AG20443 (cell line): ENCODE measurements at regions not wholly inside any gene's neighbourhood (a gene's known extent, or its start where the extent isn't known, plus 50 kb on each side); places are given as distances from the start of the nearest gene placed in this dataset.
A peak's percentile ranks its signal among the peaks of the same experiment; 100 is the strongest.
"Not testable (repeated sequence)": the region's sequence is repeated elsewhere in the genome, so short reads cannot be mapped to it uniquely, and the experiment has no call there.

Source experiments
- DNase-seq: peaks from one replicate; pipeline ENCODE4 v3.0.0; 2012; ENCODE audit warnings: low spot score, mixed read lengths

DNA sequence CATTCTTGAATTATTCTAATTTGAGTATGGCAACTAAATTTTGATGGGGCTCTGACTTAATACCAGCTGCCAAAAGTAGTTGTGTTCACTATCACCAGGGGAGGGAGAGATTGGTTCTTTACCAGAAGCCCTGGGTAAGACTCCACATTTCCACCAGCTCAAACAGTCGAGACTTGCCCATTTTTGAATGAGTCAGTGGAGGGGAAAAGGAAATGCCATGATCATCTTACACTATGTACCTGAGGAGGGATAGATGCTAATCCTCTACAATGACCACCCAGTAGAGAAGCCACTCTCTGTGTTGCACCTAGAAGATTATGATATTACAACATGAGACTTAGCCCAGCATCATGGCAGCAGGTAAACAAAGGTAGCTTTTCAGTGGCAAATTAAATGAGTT lies 77.0 kb upstream of the SGK1 start:
- DNase-seq, result no peak

GRCh38 chr6:134394208-134394607 lies 76.3 kb upstream of the SGK1 start:
- DNase-seq, result no peak

DNA sequence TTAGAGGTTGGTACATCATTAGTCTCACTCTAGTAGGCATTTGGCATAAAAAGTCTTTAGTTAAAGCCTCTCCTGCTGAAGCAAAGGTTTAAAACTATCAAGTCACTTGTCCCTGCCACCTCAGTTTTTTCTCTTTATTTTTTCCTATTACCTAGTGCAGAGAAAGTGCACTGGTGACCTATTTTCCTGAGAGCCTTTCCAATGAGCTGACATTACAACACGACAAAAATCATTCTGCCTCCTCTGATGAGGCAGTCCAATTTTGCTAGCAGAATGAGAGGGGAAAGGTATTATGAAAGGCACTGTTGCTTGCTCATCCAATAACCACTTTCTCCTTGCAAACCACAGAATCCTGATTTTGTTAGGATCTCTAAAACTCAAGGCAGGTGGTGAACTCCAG lies 73.3 kb upstream of the SGK1 start:
- no peak for DNase-seq

DNA sequence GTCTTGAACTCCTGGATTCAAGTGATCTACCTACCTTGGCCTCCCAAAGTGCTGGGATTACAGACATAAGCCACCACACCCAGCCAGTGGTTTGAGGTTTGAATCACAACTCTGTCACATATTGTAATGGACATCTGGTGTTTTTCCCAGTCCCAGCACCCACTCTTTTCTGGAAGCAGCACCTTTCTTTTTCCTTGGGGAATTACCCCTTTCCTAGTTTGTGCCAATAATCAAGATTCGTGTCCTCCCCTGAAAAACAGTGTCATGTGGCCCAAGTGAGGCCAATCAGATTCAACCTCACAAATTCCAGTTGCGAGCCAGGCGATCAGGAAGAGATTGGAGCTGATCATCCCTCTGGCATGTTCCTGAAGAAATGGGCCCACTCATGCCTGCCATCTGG lies 71.7 kb upstream of the SGK1 start:
- DNase-seq, result no peak

- no peak for DNase-seq
Observed at GRCh38 chr6:134389129-134389528, 71.2 kb upstream of the SGK1 start.

DNA sequence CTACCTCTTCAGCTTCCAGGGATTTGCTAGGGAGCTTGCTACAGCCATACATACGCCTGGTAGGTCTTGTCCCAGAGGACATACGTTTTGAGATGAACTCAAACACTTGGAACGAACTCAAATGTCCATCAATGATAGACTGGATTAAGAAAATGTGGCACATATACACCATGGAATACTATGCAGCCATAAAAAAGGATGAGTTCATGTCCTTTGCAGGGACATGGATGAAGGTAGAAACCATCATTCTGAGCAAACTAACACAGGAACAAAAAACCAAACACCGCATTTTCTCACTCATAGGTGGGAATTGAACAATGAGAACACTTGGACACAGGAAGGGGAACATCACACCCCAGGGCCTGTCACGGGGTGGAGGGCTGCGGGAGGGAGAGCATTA lies 68.6 kb upstream of the SGK1 start:
- DNase-seq, result not testable (repeated sequence)

GRCh38 chr6:134381959-134382358 lies 64.0 kb upstream of the SGK1 start:
- no peak for DNase-seq

GRCh38 chr6:134379599-134379998 lies 61.7 kb upstream of the SGK1 start:
- DNase-seq, result no peak

GRCh38 chr6:134379076-134379475 lies 61.2 kb upstream of the SGK1 start:
- no peak for DNase-seq

DNA sequence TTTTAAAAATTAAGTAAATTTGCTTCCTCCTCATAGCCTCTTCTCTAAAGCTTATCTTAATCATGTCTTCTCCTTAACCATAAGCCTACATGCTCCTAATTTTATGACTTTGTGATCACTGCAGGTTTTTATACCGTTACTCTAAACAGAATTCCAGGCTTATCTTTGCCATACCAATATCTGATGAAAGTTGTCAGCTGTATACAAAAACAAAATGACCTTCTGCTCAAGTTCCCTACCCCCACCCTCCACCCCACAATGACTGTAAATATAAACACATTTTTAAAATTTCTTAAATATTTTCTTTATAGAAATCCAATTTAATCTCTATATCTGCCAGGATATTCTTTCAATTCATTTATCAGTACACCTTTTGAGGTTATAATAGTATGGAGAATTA lies 60.5 kb upstream of the SGK1 start:
- DNase-seq, result no peak

- DNase-seq, result no peak
Observed at GRCh38 chr6:134376785-134377184, 58.9 kb upstream of the SGK1 start.

DNA sequence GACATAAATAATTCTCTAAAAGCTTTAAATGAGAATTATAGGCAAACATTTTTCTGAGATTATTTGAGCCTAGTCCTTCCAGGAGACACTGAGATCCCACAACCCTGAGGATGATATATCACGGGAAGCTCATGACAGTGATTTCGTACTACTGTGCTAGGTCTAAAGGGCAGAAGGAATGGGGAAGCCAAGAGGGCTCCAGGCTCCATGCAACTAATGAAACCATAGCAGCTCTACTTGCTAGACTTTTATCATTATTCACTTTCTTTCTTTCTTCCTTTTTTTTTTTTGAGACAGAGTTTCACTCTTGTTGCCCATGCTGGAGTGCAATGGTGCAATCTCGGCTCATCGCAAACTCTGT lies 57.3 kb upstream of the SGK1 start:
- no peak for DNase-seq

- DNase-seq, result peak; percentile 38
Observed at GRCh38 chr6:134374491-134375219, 56.7 kb upstream of the SGK1 start.

- no peak for DNase-seq
Observed at GRCh38 chr6:134373993-134374392, 56.1 kb upstream of the SGK1 start.

- peak; percentile 67 for DNase-seq
Observed at GRCh38 chr6:134373282-134373922, 55.5 kb upstream of the SGK1 start.

DNA sequence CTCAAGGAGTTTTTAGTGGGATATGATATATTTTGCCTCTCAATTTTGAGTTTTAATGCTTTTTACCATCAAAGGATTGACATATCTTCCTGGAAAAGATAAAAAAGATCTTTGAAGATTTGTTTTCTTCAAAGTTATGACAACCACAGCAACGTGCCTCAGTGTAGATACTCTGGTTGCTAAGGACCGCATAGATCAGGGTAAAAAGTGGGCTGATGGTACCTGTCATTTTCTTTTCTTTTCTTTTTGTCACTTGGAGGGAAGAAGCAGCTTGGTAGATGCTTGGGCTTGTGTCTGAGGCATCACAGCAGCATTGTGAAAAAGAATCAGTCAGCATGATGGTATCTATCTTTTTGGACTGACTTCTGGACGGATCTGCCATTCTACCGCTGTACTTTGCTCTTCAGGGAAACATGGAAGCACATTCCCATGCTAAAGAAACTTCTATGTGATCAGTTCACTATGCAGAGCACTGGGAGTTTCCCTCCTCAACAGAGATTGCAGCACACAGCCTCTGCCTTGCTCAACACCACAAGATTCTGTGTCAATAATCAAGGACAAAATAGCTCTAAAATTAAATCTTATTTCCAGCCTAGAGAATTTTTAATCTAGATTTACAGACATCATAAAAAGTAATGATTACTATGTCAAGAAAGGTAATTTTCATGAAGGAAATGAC lies 54.8 kb upstream of the SGK1 start:
- peak; percentile 73 for DNase-seq

GRCh38 chr6:134368670-134369069 lies 50.8 kb upstream of the SGK1 start:
- DNase-seq, result no peak
